ENCODE measurements at regions not wholly inside any gene's neighbourhood (a gene's known extent, or its start where the extent isn't known, plus 50 kb on each side); places are given as distances from the start of the nearest gene placed in this dataset.

- no peak overlapping the region for H3K56ac ChIP-seq (ENCODE audit: insufficient read length, low read depth, low read length)
- no peak for DNase-seq
- H2BK15ac ChIP-seq (ENCODE audit: low read depth, low read length), result no peak overlapping the region
- no peaks in the 10 kb centered on the region for H3K9me3 ChIP-seq (ENCODE audit: control insufficient read depth, low read depth, low read length)
- no peak overlapping the region for H2BK120ac ChIP-seq (ENCODE audit: low read depth, low read length, poor library complexity, severe bottlenecking)
- no peak overlapping the region for H3K23ac ChIP-seq (ENCODE audit: insufficient read length, low read depth, low read length)
- H3K18ac ChIP-seq (ENCODE audit: insufficient read length, low read depth, low read length), result no peak overlapping the region
- Mint-ChIP-seq H3K9me3 (no peaks in the 10 kb centered on the region), H3K4me1 (no peaks in the 10 kb centered on the region; a peak in 1 of 4 replicates), H3K27ac (no peak overlapping the region), H3K27me3 (ENCODE audit: low read depth) (no peaks in the 10 kb centered on the region; the same call in none of the 2 replicates), H3K4me3 (no peak overlapping the region), H3K36me3 (ENCODE audit: insufficient read depth in 1 of 3, low read depth in 3 of 3) (no peaks in the 10 kb centered on the region)
- no peaks in the 10 kb centered on the region for H3K27me3 ChIP-seq (ENCODE audit: insufficient read depth, low read length)
- H3K79me2 ChIP-seq (ENCODE audit: insufficient read depth, low read length), result no peaks in the 10 kb centered on the region
- H2AK5ac ChIP-seq (ENCODE audit: insufficient read length, low read length), result no peak overlapping the region
- TF ChIP-seq, protein P1, sequence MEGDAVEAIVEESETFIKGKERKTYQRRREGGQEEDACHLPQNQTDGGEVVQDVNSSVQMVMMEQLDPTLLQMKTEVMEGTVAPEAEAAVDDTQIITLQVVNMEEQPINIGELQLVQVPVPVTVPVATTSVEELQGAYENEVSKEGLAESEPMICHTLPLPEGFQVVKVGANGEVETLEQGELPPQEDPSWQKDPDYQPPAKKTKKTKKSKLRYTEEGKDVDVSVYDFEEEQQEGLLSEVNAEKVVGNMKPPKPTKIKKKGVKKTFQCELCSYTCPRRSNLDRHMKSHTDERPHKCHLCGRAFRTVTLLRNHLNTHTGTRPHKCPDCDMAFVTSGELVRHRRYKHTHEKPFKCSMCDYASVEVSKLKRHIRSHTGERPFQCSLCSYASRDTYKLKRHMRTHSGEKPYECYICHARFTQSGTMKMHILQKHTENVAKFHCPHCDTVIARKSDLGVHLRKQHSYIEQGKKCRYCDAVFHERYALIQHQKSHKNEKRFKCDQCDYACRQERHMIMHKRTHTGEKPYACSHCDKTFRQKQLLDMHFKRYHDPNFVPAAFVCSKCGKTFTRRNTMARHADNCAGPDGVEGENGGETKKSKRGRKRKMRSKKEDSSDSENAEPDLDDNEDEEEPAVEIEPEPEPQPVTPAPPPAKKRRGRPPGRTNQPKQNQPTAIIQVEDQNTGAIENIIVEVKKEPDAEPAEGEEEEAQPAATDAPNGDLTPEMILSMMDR (conservative IDR thresholded peaks at IDR 0.05), result no peak
- no peak overlapping the region for H4K8ac ChIP-seq (replicated peaks; ENCODE audit: insufficient read length, low read depth, low read length)
- H3T11ph ChIP-seq (ENCODE audit: low read length), result no peak overlapping the region
- H2BK20ac ChIP-seq (ENCODE audit: low read depth, low read length, poor library complexity, severe bottlenecking), result no peak overlapping the region
- no peaks in the 10 kb centered on the region for H4K20me1 ChIP-seq (ENCODE audit: control insufficient read depth, insufficient read depth, insufficient read length)
- no peak overlapping the region for H2BK5ac ChIP-seq (ENCODE audit: insufficient read length, low read length)
- H3K4me1 ChIP-seq (ENCODE audit: insufficient read depth, low read length), result no peaks in the 10 kb centered on the region
- H3K4ac ChIP-seq (ENCODE audit: low read depth, low read length), result no peak overlapping the region
- no peak overlapping the region for H3K9ac ChIP-seq (ENCODE audit: extremely low read depth, insufficient read length, low read length)
- no CpG with 5 or more reads among the region's 5 CpGs for WGBS (ENCODE audit: extremely low coverage, insufficient read length, low lambda C conversion rate)
- H3K23me2 ChIP-seq (ENCODE audit: insufficient read length, low read depth, low read length, poor library complexity, severe bottlenecking), result no peaks in the 10 kb centered on the region
- no peak overlapping the region for H4K91ac ChIP-seq (ENCODE audit: insufficient read length, low read depth, low read length)
- H3K14ac ChIP-seq (ENCODE audit: insufficient read depth, low read length), result no peak overlapping the region
- H2BK12ac ChIP-seq (ENCODE audit: insufficient read length, low read depth, low read length), result no peak overlapping the region
- H3K79me1 ChIP-seq (ENCODE audit: insufficient read depth, low read depth, low read length, poor library complexity, severe bottlenecking), result no peaks in the 10 kb centered on the region
- H3K4me2 ChIP-seq (ENCODE audit: insufficient read depth, insufficient read length, low read length), result no peak overlapping the region
- no peak overlapping the region for H2AFZ ChIP-seq (ENCODE audit: low read length)
- H3K27ac ChIP-seq (ENCODE audit: insufficient read length, low read depth, low read length), result no peak overlapping the region
- no peak overlapping the region for H4K5ac ChIP-seq (ENCODE audit: insufficient read length, low read depth, low read length)
These were observed 81.2 kb downstream of the RAMP3 start for GRCh38 chr7:45238806-45239205.
